Right ventricle myocardium superior (tissue), 1 donor: ENCODE measurements at regions not wholly inside any gene's neighbourhood (a gene's known extent, or its start where the extent isn't known, plus 50 kb on each side); places are given as distances from the start of the nearest gene placed in this dataset.

ENCODE experiments used
- ATAC-seq: fragments of 200-7000 bp; cut with Tn5 transposase; one replicate; pipeline ENCODE4 v1.9.1; 2020; ENCODE audit warnings: mild to moderate bottlenecking; ENCODE audit not compliant: poor library complexity
- DNase-seq: peaks from one replicate; pipeline ENCODE4 v3.0.0-alpha.2; 2020
- intact Hi-C: fragments of 100-400 bp; cut with DNase I; formaldehyde crosslinking; loops from one replicate; pipeline ENCODE4 v1.11.2; 2022
- donor health status: DM: no; HTN: yes; CAD: no; lungs with severe emphysema.

DNA sequence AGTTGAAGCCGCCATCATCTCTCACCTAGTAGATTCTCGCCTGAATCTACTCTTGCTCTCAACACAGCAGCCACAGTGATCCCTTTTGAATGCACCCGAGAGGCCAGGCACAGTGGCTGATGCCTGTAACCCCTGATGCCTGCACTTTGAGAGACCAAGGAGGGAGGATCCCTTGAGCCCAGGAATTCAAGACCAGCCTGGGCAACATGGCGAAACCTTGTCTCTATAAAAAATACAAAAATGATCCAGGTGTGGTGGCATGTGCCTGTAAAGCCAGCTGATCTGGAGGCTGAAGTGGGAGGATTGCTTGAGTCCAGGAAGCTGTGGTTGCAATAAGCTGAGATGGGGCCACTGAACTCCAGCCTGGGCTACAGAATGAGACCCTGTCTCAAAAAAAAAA lies 60.3 kb upstream of the EML4 start:
- intact Hi-C loops = loop anchor here (10.0 kb wide), 1 partner anchor 66 kb away; no protein-coding TSS in a partner anchor
- no peak for ATAC-seq
- DNase-seq = no peak

- no peak for ATAC-seq
- DNase-seq = no peak
- intact Hi-C loops = loop anchor here (10.0 kb wide), 1 partner anchor 65 kb away; no protein-coding TSS in a partner anchor
Measured at GRCh38 chr2:42109959-42110640, 59.1 kb upstream of the EML4 start.

- DNase-seq (no peak), ATAC-seq (no peak)
- intact Hi-C loops = no loop called here
Measured at GRCh38 chr2:42110641-42111322, 58.4 kb upstream of the EML4 start.

DNA sequence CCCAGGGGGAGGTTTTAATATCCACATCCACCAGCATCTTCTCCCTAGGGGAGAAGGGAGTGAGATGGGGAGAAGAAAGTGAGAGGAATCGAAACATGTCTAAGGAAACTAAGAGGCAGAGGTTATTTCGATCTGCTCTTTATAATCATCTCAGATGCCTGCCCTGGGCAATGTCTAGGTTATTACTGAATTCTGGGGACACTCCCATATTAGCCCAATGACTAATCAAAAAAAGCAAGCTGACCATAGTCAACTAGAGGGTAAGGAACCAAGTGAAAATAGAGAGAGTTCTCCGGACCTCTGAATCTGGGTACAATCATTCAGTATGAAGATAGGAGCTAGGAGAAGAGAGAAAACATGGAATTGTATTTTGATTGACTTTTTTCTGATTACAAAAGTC lies 56.7 kb upstream of the EML4 start:
- ATAC-seq = no peak
- DNase-seq = no peak
- intact Hi-C loops = no loop called here

- intact Hi-C loops = no loop called here
- ATAC-seq = no peak
- DNase-seq = no peak
Measured at GRCh38 chr2:42113452-42113851, 55.7 kb upstream of the EML4 start.

DNA sequence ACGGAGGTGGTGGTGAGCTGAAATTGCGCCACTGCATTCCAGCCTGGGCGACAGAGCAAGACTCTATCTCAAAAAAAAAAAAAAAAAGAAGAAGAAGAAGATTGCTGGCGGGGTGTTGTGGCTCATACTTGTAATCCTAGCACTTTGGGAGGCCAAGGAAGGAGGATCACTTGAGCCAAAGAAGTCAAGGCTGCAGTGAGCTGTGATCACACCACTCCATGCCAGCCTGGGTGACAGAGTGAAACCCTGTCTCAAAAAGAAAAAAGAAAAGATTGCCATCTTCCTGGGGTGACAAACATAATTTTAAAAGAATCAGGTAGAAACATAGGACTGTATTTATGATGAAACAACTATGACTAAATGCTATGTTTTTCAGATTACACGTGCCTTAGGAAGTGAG lies 55.1 kb upstream of the EML4 start:
- intact Hi-C loops = no loop called here
- ATAC-seq = no peak
- DNase-seq = no peak

- ATAC-seq (no peak), DNase-seq (no peak)
- intact Hi-C loops = no loop called here
Measured at GRCh38 chr2:42115588-42115987, 53.6 kb upstream of the EML4 start.

- no peak for DNase-seq
- no peak for ATAC-seq
- intact Hi-C loops = no loop called here
Measured at GRCh38 chr2:42116195-42117181, 52.7 kb upstream of the EML4 start.

DNA sequence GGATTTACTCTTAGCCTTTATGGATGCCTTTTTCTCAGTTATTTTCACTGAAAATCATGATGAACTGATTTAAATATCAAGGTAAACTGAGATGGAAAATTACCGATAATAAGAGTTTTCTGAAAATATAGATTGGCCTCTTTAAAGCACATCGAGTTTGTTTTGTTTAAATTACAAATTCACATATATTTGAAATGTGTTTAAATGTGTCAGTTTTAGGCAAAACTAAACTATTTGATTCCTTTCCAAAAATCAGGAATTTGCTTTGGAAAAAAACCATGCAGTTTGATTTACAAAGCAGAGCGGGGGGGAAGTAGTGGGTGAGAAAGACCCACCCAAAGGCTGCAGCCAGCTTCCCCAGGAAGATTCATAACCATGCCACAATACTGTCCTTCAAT lies 52.0 kb upstream of the EML4 start:
- no peak for ATAC-seq
- intact Hi-C loops = no loop called here

DNA sequence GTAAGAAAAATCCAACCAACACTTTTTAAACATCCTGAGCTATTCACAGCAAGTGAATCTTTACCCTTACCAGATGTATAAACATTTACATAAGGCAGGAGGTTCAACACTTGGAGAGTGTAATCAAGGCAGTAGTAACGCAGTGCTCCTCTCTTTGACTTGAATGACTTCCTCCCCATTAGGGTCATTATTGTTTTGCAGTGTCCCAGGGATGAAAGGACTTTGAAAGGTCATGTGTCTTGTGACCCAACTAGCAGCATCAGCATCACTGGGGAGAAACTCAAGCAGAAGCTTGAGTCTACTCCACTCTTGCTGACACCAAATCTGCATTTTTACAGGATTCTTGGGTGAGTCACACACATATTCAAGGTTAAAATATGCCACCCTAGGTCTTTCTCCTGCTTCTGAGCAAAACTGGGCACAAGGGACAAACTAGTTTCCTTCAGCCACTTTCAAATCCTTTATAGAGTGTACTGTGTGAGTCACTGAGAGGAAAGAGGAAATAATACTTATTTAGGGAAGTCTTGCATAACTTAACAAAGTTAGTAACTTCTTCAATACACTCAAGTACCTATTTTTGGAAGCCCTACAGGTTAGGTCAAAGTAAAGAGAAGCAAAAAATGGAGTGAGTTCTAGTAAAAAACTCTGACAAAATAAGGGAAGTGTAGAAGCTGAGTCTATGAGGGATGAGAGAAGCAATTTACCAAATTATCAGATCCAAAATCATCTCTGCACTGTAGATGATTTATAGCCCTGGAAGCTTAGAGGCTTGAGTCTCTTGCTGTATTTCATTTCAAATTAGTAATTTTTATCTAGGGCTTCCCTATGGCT lies 51.0 kb upstream of the EML4 start:
- ATAC-seq (peak; percentile 75), DNase-seq (no peak)
- intact Hi-C loops = no loop called here

More for the DNA sequence above, 52.0 kb upstream of the EML4 start:
- DNase-seq = no peak

DNA sequence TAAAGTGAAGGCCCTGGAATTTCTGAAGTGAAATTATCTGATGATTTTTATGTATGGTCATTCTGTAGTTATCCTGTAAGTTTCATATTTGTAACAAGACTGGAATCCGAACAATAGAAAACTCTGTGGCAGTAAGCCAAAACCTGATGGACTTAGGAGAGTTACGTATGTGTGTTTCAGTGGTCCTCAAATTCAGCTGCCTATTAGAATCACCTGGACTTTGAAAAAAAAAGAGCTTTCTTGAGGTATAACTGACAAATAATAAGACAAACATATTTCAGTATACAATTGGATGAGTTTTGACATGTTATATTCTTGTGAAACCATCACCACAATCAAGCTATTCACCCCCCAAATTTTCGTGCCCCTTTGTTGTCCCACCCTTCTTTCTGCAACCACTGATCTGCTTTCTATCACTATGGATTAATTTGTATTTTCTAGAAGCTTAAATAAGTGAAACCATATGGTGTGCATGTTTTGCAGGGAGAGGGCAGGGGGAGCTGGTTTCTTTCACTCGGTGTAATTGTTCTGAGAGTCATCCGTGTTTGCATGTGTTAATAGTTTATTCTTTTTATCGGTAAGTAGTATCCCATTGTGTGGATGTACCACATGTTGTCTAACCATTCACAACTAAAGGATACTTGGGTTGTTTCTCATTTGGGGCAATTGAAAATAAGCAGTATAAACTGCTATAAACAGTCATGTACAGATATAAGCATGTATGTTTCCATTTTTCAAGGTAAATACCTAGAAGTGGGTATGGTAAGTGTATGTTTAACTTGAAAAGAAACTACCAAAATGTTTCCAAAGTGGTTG lies 50.2 kb upstream of the EML4 start:
- no peak for ATAC-seq
- intact Hi-C loops = no loop called here
- DNase-seq = no peak
